Vagina (tissue), 2 donors: ENCODE measurements at regions not wholly inside any gene's neighbourhood (a gene's known extent, or its start where the extent isn't known, plus 50 kb on each side); places are given as distances from the start of the nearest gene placed in this dataset.

Experiments
- DNase-seq, 2 donors: peaks; one replicate each; pipeline ENCODE4 v3.0.0-alpha.2; 2017; ENCODE audit errors: extremely low spot score in 2 of 2
- H3K27ac ChIP-seq: fragments of 200-600 bp; sonication (generic); one replicate; pipeline ENCODE4 v1.5.1; 2019
- H3K27me3 ChIP-seq: fragments of 200-600 bp; sonication (generic); one replicate; pipeline ENCODE4 v1.5.1; 2019
- H3K36me3 ChIP-seq, 2 donors: fragments of 200-600 bp; sonication (generic); one replicate each; pipeline ENCODE4 v1.5.1; 2017 to 2019
- H3K4me1 ChIP-seq: fragments of 200-600 bp; sonication (generic); one replicate; pipeline ENCODE4 v1.5.1; 2019
- H3K4me3 ChIP-seq, 2 donors: fragments of 200-600 bp; sonication (generic); 1 replicate in 1 of 2; 2 replicates in 1 of 2; pipeline ENCODE4 v1.5.1; 2016 to 2019
- H3K9me3 ChIP-seq: fragments of 200-600 bp; sonication (generic); one replicate; pipeline ENCODE4 v1.5.1; 2019
- CTCF ChIP-seq, 3 experiments: fragments of 450-650 bp in 2 of 3; fragments of 200-600 bp in 1 of 3; sonication (generic) in 1 of 3; IDR thresholded peaks; one replicate each; pipeline ENCODE4 v1.5.1; 2017 to 2019; ENCODE audit warnings: antibody characterized with exemption in 3 of 3, mild to moderate bottlenecking in 2 of 3, moderate library complexity in 2 of 3
- POLR2A ChIP-seq, 2 donors: fragments of 450-650 bp; IDR thresholded peaks; one replicate each; pipeline ENCODE4 v1.6.1; 2017; ENCODE audit warnings: antibody characterized with exemption in 2 of 2, mild to moderate bottlenecking in 2 of 2, moderate library complexity in 2 of 2
- POLR2AphosphoS5 ChIP-seq, 2 donors: sonication (generic); formaldehyde crosslinking; IDR thresholded peaks; one replicate each; pipeline ENCODE4 v1.9.0; 2017; ENCODE audit warnings: antibody characterized with exemption in 2 of 2, mild to moderate bottlenecking in 2 of 2, low read depth in 1 of 2; ENCODE audit not compliant: insufficient read depth in 1 of 2
- intact Hi-C: fragments of 100-400 bp; cut with DNase I; formaldehyde crosslinking; loops from one replicate; pipeline ENCODE4 v1.15.1; 2023

GRCh38 chr6:166770216-166771116 is 143.4 kb upstream of the RPS6KA2 start:
- intact Hi-C loops, result no loop called here
- H3K9me3 ChIP-seq, result no peaks in the 10 kb centered on the region
- H3K36me3 ChIP-seq, result no peaks in the 10 kb centered on the region
- TF ChIP-seq POLR2AphosphoS5 (IDR thresholded peaks at IDR 0.05; ENCODE audit: insufficient read depth in 1 of 2, low read depth in 1 of 2), result no peak
- TF ChIP-seq CTCF (IDR thresholded peaks at IDR 0.05), result no peak
- no peak for TF ChIP-seq POLR2A (IDR thresholded peaks at IDR 0.05)
- no peaks in the 10 kb centered on the region for H3K4me1 ChIP-seq
- H3K27me3 ChIP-seq, result no peaks in the 10 kb centered on the region
- no peak overlapping the region for H3K27ac ChIP-seq
- no peak overlapping the region for H3K4me3 ChIP-seq
- no peak for DNase-seq

- Histone ChIP-seq H3K36me3 (no peaks in the 10 kb centered on the region), H3K4me1 (no peaks in the 10 kb centered on the region), H3K9me3 (no peaks in the 10 kb centered on the region), H3K4me3 (no peak overlapping the region), H3K27me3 (no peaks in the 10 kb centered on the region), H3K27ac (no peak overlapping the region)
- TF ChIP-seq CTCF (IDR thresholded peaks at IDR 0.05) (no peak), POLR2AphosphoS5 (IDR thresholded peaks at IDR 0.05; ENCODE audit: insufficient read depth in 1 of 2, low read depth in 1 of 2) (no peak), POLR2A (IDR thresholded peaks at IDR 0.05) (no peak)
- intact Hi-C loops, result no loop called here
- DNase-seq, result no peak
Observed at GRCh38 chr6:166769648-166770047, 142.6 kb upstream of the RPS6KA2 start.

GRCh38 chr6:166768761-166769160 is 141.7 kb upstream of the RPS6KA2 start:
- TF ChIP-seq POLR2A (IDR thresholded peaks at IDR 0.05) (no peak), CTCF (IDR thresholded peaks at IDR 0.05) (no peak), POLR2AphosphoS5 (IDR thresholded peaks at IDR 0.05; ENCODE audit: insufficient read depth in 1 of 2, low read depth in 1 of 2) (no peak)
- intact Hi-C loops, result no loop called here
- H3K9me3 ChIP-seq, result no peaks in the 10 kb centered on the region
- no peaks in the 10 kb centered on the region for H3K4me1 ChIP-seq
- DNase-seq, result no peak
- no peaks in the 10 kb centered on the region for H3K27me3 ChIP-seq
- no peaks in the 10 kb centered on the region for H3K36me3 ChIP-seq
- H3K27ac ChIP-seq, result no peak overlapping the region
- H3K4me3 ChIP-seq, result no peak overlapping the region

GRCh38 chr6:166767230-166767629 is 140.2 kb upstream of the RPS6KA2 start:
- intact Hi-C loops, result no loop called here
- Histone ChIP-seq H3K4me1 (no peaks in the 10 kb centered on the region), H3K27ac (no peak overlapping the region), H3K36me3 (no peaks in the 10 kb centered on the region), H3K27me3 (no peaks in the 10 kb centered on the region), H3K4me3 (no peak overlapping the region), H3K9me3 (no peaks in the 10 kb centered on the region)
- TF ChIP-seq POLR2A (IDR thresholded peaks at IDR 0.05) (no peak), CTCF (IDR thresholded peaks at IDR 0.05) (no peak), POLR2AphosphoS5 (IDR thresholded peaks at IDR 0.05; ENCODE audit: insufficient read depth in 1 of 2, low read depth in 1 of 2) (no peak)
- no peak for DNase-seq

GRCh38 chr6:166766769-166767168 is 139.7 kb upstream of the RPS6KA2 start:
- Histone ChIP-seq H3K9me3 (no peaks in the 10 kb centered on the region), H3K27me3 (no peaks in the 10 kb centered on the region), H3K36me3 (no peaks in the 10 kb centered on the region), H3K4me1 (no peaks in the 10 kb centered on the region), H3K27ac (no peak overlapping the region), H3K4me3 (no peak overlapping the region)
- TF ChIP-seq CTCF (IDR thresholded peaks at IDR 0.05), result no peak
- DNase-seq, result no peak
- intact Hi-C loops, result no loop called here
